GM12865 (cell line): ENCODE measurements at regions not wholly inside any gene's neighbourhood (a gene's known extent, or its start where the extent isn't known, plus 50 kb on each side); places are given as distances from the start of the nearest gene placed in this dataset.
"Not testable (repeated sequence)": the region's sequence is repeated elsewhere in the genome, so short reads cannot be mapped to it uniquely, and the experiment has no call there.

Experiments used
- DNase-seq: peaks from one replicate; pipeline ENCODE4 v3.0.0; 2010; ENCODE audit warnings: low read depth
- H3K4me3 ChIP-seq: 2 replicates; pipeline ENCODE4 v1.5.1; 2011; ENCODE audit warnings: mild to moderate bottlenecking, low read depth, low read length, control low read depth
- CTCF ChIP-seq: IDR thresholded peaks from 2 replicates; pipeline ENCODE4 v1.5.1; 2011; ENCODE audit warnings: low read length, control low read depth, low read depth, inconsistent platforms; ENCODE audit not compliant: insufficient read depth; ENCODE audit errors: missing control alignments

GRCh38 chr13:59047546-59047945, 1116.2 kb downstream of the DIAPH3 start:
- H3K4me3 ChIP-seq = no peak overlapping the region
- no peak for DNase-seq
- no peak for TF ChIP-seq CTCF

DNA sequence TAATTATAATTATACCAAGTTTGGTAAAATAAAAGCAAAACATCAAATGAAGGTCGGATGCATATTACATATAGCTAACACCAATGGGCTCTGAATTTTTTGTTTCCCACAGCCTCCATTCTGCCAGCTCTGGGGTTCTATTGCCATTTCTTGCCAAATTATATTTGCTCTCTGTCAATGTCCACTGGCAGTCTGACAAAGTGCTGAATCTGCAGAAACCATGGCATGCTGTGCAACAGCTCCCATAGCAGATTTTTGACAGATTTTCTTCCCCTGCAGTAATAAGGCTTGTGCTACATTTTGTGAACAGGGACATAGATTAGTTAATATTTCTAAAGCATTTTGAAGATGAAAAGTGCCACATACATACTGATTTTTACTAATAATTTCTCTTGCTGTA, 1102.1 kb downstream of the DIAPH3 start:
- no peak overlapping the region for H3K4me3 ChIP-seq
- DNase-seq = no peak
- no peak for TF ChIP-seq CTCF

DNA sequence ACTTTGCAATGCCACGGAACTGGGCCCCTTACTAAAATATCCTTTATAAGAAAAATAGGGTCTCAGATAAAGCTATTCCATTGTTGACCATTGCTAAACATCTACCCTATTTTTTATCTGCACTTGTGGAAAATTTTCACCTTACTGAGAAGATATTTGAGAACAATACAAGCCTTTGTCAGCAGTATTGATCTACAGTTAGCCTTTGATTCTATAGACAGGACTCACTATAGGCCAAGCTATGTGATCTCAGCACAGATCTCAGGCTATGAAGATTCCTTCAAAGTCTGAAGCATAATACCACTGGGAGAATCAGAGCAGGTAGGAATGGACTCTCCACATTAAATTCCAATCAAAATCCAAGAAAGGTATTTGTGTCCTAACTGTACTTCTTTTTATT, 1099.7 kb downstream of the DIAPH3 start:
- DNase-seq = no peak

DNA sequence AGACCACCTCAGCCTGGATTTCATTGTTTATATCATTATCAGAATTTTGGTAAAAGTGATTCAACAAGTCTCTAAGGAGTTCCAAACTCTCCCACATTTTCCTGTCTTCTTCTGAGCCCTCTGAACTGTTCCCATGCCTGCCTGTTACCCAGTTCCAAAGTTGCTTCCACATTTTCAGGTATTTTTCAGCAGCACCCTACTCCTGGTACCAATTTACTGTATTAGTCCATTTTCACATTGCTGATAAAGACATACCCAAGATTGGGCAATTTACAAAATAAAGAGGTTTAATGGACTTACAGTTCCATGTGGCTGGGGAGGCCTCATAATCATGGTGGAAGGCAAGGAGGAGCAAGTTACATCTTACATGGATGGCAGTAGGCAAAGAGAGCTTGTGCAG, 1087.3 kb downstream of the DIAPH3 start:
- not testable (repeated sequence) for DNase-seq, H3K4me3 ChIP-seq

More for the DNA sequence above, 1099.7 kb downstream of the DIAPH3 start:
- no peak overlapping the region for H3K4me3 ChIP-seq
- no peak for TF ChIP-seq CTCF

- no peak for TF ChIP-seq CTCF
- DNase-seq = no peak
- H3K4me3 ChIP-seq = no peak overlapping the region
These were observed 1077.6 kb downstream of the DIAPH3 start for GRCh38 chr13:59086147-59086546.

DNA sequence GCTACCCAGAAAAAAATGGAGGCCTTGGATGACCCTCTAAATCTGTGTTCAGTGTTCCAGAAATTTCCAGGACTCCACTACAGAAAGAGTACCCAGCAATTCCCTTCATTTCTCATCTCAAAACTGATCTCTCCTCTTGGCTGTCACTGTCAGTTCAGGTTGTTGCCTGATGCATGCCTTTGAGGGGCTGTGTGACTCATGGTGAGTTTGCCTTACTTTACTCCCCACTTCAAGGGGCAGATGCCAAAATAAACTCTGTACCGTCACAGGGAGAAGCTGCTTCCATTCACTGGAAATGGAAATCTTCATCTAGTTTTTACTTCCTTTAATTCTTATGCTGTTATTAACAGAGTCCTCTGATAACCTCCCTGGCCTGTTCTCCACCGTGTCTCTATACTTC, 1075.0 kb downstream of the DIAPH3 start:
- no peak overlapping the region for H3K4me3 ChIP-seq
- DNase-seq = no peak
- no peak for TF ChIP-seq CTCF

- no peak for DNase-seq
- no peak overlapping the region for H3K4me3 ChIP-seq
- TF ChIP-seq CTCF = no peak
These were observed 1069.5 kb downstream of the DIAPH3 start for GRCh38 chr13:59094181-59094580.
